ENCODE measurements at regions not wholly inside any gene's neighbourhood (a gene's known extent, or its start where the extent isn't known, plus 50 kb on each side); places are given as distances from the start of the nearest gene placed in this dataset.

DNA sequence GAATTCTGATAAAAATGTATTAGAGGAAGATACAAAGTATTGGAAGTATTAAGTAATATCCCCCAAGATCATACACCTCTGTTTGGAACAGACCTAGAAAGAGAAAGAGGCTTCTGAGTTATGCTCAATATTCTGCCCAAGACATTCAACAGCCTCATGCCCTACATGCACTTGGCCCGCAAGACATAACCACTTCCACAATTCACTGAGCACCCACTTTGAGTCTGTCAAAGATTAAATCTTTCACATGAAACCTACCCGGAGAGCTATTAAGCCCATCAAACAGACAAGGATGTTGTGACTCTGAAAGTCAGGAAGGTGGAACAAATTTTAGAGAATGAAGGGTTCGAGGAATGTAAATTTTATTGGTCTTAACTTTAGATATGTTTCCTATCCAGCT lies 344.7 kb upstream of the SYT4 start:
- TF ChIP-seq, protein P1, sequence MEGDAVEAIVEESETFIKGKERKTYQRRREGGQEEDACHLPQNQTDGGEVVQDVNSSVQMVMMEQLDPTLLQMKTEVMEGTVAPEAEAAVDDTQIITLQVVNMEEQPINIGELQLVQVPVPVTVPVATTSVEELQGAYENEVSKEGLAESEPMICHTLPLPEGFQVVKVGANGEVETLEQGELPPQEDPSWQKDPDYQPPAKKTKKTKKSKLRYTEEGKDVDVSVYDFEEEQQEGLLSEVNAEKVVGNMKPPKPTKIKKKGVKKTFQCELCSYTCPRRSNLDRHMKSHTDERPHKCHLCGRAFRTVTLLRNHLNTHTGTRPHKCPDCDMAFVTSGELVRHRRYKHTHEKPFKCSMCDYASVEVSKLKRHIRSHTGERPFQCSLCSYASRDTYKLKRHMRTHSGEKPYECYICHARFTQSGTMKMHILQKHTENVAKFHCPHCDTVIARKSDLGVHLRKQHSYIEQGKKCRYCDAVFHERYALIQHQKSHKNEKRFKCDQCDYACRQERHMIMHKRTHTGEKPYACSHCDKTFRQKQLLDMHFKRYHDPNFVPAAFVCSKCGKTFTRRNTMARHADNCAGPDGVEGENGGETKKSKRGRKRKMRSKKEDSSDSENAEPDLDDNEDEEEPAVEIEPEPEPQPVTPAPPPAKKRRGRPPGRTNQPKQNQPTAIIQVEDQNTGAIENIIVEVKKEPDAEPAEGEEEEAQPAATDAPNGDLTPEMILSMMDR (conservative IDR thresholded peaks at IDR 0.05; ENCODE audit: low read depth, low read length), result no peak
- DNase-seq (ENCODE audit: low read depth), result no peak
- no peak overlapping the region for H3K4me3 ChIP-seq (ENCODE audit: low read length)

DNA sequence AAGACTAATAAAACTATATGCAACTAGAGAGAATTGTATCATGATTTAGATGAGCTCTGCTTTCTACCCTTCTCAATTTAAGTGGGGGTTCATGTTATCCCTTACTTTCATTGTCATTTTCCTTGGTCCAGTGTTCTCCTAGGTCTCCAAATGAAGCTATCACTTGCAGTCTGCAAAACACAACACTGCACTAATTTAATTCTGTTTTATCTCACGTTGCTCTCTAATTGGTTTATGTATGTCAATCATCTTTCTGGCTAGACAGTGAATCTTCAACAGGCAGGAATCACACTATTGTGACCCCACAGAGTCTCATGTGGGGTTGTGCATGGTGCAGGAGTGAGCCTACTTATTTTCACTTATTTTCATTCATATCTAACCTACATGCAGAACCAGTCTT lies 348.3 kb upstream of the SYT4 start:
- TF ChIP-seq, protein P1 (conservative IDR thresholded peaks at IDR 0.05; ENCODE audit: low read depth, low read length), result no peak
- DNase-seq (ENCODE audit: low read depth), result no peak
- no peak overlapping the region for H3K4me3 ChIP-seq (ENCODE audit: low read length)

DNA sequence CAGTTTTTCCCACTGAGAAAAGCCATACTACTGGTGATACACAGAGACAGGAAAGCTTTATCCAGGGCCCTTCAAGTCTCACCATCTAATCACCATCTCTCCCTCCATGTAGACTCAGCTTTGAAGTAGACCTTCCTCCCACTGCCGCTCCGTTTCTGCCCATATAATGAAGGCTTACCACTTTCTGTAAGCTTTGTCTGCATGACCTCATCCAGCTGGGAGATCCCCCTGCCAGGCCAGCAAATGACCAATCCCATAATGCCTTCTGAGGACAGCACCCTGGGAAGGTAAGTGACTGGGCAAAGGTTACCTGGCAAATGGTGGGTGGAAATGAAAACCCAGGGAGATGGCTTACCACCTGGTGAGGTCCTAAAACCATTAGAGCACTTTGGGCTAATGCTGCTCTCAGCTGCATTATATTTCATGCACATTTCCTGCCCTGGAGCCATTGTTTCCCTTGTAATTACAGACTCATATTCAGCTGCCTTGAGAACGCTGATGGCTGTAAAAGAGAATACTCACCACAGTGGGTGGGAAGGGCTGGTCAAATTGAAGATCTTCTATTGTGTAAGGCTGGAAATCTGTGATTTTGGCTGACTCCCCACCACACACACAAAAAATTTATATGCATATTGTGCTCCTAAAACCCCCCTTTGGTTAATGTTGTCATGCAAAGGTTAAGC lies 350.7 kb upstream of the SYT4 start:
- DNase-seq (ENCODE audit: low read depth), result no peak
- TF ChIP-seq, protein P1 (conservative IDR thresholded peaks at IDR 0.05; ENCODE audit: low read depth, low read length), result no peak
- H3K4me3 ChIP-seq (ENCODE audit: low read length), result no peak overlapping the region

DNA sequence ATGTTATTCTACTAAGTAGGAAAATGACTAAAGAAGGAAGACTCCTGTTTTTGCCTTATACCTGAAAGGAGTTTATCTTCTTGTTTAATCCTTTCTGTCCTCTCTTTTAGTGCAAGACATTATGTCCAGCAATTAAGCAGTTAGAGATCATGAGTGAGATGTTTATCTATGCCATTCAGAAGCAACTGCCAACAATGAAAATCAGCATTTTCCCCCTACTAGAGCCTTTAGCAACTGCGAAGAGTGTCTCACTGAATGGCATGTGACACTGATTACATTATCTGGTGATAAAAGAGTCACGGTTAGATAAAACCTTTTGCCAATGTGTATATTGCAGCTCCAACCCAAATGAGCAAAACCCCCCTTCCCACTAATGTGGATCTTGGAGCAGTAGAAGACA lies 357.7 kb upstream of the SYT4 start:
- H3K4me3 ChIP-seq (ENCODE audit: low read length), result no peak overlapping the region
- DNase-seq (ENCODE audit: low read depth), result no peak
- TF ChIP-seq, protein P1 (conservative IDR thresholded peaks at IDR 0.05; ENCODE audit: low read depth, low read length), result no peak

GRCh38 chr18:43635397-43635796 lies 358.1 kb upstream of the SYT4 start:
- DNase-seq (ENCODE audit: low read depth), result no peak
- TF ChIP-seq, protein P1 (conservative IDR thresholded peaks at IDR 0.05; ENCODE audit: low read depth, low read length), result no peak
- H3K4me3 ChIP-seq (ENCODE audit: low read length), result no peak overlapping the region

DNA sequence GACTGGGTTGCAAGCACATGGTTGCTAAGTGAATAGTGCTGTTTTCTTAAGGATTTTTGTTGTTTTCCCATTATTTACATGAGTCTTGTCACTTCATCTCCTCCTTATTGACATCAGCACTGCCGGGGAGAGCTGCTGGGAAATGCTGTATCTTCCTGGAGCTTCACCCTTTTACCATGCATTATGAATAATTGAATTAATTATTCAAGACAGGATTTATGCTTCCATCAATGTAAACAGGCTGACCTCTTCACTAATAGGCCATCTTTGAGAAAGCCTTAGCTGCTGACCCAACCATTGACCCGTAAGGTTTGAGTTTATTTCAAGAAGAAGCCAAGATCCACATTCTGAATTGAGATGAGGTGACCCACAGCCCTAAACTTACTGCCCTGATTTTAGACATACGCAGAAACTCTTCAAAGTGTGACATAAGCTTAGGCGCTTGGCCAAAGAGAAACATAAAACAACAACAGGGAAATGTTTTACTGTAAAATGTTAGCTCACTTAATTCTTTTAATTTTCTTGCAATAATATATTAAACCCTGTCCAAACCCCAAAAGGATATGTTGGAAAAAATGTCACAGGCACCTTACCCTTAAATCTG lies 365.5 kb upstream of the SYT4 start:
- no peak for DNase-seq (ENCODE audit: low read depth)
- no peak overlapping the region for H3K4me3 ChIP-seq (ENCODE audit: low read length)
- TF ChIP-seq, protein P1 (conservative IDR thresholded peaks at IDR 0.05; ENCODE audit: low read depth, low read length), result no peak

DNA sequence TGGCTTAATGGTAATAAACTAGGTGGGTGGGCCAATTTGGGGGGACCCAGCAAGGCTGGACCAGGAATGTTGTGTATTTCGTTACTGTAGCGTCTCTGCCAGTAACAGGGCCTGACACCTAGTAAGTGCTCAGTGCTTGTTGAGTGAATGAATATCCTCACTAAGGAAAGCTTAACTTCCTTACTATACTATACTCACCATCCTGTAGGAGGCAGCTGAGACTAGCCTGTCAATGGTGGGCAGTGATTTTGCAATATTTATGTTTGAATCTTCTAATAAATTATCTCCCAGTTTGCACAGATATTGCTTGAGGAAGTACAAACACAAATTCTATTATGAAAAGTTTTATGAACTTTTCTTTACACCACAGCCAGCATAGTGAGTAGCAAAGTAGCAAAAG lies 370.7 kb upstream of the SYT4 start:
- no peak for DNase-seq (ENCODE audit: low read depth)
- TF ChIP-seq, protein P1 (conservative IDR thresholded peaks at IDR 0.05; ENCODE audit: low read depth, low read length), result peak; percentile 36

More for the DNA sequence above, 370.7 kb upstream of the SYT4 start:
- H3K4me3 ChIP-seq (ENCODE audit: low read length), result no peak overlapping the region

Measured in retinal pigment epithelial cell (primary cell).